PFSK-1 (cell line): ENCODE measurements at regions not wholly inside any gene's neighbourhood (a gene's known extent, or its start where the extent isn't known, plus 50 kb on each side); places are given as distances from the start of the nearest gene placed in this dataset.

Source experiments
- POLR2AphosphoS5 ChIP-seq: IDR thresholded peaks from 2 replicates; pipeline ENCODE4 v1.6.1; 2012; ENCODE audit warnings: low read depth, mild to moderate bottlenecking, control low read depth, low read length, moderate library complexity
- REST ChIP-seq, 2 experiments: IDR thresholded peaks; 2 replicates each; pipeline versions ENCODE4 v1.6.1 to v1.8.0; 2011 to 2012; ENCODE audit warnings: low read depth in 2 of 2, low read length in 2 of 2, control low read depth in 1 of 2, inconsistent platforms in 1 of 2, mild to moderate bottlenecking in 1 of 2, moderate library complexity in 1 of 2; ENCODE audit not compliant: insufficient read depth in 1 of 2
- SIN3A ChIP-seq: IDR thresholded peaks from 2 replicates; pipeline ENCODE4 v1.6.1; 2012; ENCODE audit warnings: mild to moderate bottlenecking, low read length, moderate library complexity, borderline replicate concordance; ENCODE audit not compliant: insufficient read depth

GRCh38 chr4:137994853-137995252 is 247.3 kb downstream of the SLC7A11 start:
- TF ChIP-seq SIN3A (no peak), REST (IDR thresholded peaks at IDR 0.05; ENCODE audit: insufficient read depth in 1 of 2, low read depth in 2 of 2, low read length in 2 of 2) (no peak), POLR2AphosphoS5 (no peak)
